Cardiac septum (tissue), 1 donor: ENCODE measurements at regions not wholly inside any gene's neighbourhood (a gene's known extent, or its start where the extent isn't known, plus 50 kb on each side); places are given as distances from the start of the nearest gene placed in this dataset.

ENCODE experiments used
- DNase-seq: peaks from one replicate; pipeline ENCODE4 v3.0.0-alpha.2; 2020; ENCODE audit warnings: low spot score
- intact Hi-C: fragments of 100-400 bp; cut with DNase I; formaldehyde crosslinking; loops from one replicate; pipeline ENCODE4 v1.14.0; 2022
- donor health status: DM: no; HTN: no; CAD: no.

DNA sequence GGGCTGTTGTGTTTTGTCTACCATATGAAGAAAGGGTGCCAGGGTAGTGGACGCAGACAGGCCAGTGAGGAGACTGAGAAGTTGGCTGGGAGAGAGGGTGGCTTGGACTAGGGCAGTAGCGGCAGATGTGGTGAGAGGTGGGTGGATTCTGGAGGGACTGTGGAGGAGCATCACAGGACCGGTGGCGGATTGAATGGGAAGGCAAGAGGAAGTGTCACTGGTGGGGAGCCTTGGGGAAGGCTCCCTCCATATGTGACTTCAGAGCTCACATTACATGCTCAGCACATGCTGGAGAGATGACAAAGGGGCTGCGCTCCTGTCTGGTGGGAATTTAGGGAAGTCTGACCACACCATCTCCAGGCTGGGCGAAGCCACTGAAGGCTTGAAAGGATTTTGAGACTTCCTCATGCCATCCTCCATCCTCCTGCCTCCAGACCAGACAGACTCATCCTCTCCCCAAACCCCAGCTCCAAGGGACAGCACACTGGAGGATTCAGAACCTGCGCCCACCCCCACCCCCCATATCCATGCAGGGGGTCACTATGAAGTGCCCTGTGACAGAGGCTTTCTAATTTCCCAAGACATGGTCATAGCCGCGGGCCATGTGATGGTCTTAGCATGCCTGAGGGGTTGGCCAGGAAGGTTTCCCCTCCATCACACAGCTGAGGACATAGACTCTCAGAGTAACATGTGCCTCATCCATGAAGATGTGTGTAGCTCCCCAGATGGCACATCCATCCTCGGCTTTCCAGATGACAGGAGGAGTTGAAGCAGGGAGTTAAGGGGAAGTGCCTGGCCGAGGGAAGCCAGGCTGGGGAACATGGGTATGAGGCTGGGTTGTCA, 138.8 kb upstream of the WNT4 start:
- no peak for DNase-seq
- intact Hi-C loops, result no loop called here

- intact Hi-C loops, result no loop called here
- no peak for DNase-seq
Measured at GRCh38 chr1:22282364-22282995, 139.6 kb upstream of the WNT4 start.

GRCh38 chr1:22283596-22283995, 140.7 kb upstream of the WNT4 start:
- no peak for DNase-seq
- intact Hi-C loops, result no loop called here

GRCh38 chr1:22284236-22284635, 141.3 kb upstream of the WNT4 start:
- no peak for DNase-seq
- intact Hi-C loops, result no loop called here

DNA sequence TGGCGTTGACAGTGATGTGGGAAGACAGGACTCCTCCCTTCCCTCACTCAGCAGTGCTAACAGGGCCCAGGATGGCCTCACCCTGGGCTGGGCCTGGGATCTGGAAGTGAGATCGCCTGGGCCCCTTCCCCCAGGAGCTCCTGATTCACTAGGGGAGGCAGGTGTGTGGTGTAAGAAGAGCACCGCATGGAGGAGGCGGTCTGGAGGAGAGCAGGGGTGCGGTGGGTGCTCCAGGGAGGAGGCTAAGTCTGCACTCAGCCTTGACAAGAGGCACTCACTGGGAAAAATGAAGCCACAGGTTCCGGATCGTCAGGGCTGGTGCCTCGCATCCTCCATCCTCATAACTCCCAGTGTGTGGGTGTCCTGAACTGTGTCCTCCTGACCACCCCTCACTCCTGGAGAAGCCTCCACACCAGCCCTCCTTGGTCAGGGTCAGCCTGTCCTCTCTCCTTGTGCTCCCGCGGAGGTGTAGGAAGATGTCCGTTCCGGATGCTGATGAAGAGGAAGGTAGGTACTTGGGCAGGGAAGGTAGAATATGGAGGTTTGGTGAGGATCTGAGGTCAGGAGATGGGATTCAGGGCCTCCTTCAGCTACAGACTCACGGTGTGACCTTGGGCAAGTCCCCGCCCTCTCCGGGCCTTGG, 142.1 kb upstream of the WNT4 start:
- no peak for DNase-seq
- intact Hi-C loops, result no loop called here

DNA sequence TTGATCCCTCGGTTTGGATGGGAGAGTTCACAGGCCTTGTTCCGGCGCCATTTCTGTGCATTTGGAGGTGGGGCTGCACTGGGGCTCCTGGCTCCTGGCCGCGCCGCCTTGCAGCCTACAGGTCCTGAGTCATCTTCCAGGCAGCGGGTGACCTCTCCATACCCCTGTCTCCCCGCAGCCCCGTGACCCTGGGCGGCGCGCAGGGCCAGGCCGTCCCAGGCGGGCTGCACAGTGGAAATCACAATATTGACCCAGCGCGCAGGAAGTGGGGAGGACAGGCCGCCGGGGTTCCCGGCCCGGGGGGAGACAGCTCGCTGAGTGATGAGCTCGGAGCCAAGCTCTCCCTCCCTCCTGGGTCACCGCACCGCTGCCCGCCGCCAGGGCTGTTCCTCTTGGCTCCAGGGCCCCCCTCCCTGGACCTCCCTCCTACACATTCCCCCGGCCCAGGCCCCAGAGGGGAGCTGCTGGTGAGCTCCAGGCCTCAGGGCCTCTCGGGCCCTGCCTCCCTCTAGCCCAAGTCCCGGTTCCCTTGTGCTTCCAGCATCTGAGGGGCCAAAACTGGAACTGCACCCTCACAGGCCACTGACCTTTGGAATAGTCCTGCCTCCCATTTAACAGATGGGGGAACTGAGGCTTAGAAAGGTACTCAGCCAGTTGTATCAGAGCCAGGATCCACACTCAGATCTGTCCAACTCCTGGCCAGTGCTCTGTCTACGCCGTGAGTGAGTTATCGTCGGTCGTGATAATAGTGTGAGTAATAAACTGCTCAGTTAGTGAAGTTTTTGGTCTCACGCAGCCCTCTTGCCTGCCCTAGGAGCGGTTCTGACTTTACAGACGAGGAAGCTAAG, 142.9 kb upstream of the WNT4 start:
- DNase-seq, result no peak
- intact Hi-C loops, result no loop called here

DNA sequence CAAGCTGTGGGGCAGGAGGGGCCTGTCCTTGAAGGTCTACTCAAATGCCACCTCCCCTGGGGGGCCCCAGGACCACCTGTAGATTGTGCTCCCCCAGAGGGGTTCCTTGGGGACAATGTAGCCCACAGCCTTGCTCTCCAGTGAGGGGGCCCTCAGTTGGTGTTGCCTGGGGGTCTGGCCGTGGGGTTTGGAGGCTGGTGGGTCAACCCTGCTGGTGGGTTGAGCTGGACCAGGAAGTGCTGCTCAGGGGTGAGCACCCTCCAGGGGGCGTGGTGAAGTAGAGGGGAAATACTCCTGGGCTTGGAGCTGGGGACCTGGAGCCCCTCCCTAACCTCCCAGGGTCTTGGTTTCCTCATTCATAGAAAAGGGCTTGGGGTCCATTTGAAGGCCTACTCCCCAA, 143.6 kb upstream of the WNT4 start:
- DNase-seq, result no peak
- intact Hi-C loops, result no loop called here

GRCh38 chr1:22287273-22287672, 144.4 kb upstream of the WNT4 start:
- DNase-seq, result no peak
- intact Hi-C loops, result no loop called here

DNA sequence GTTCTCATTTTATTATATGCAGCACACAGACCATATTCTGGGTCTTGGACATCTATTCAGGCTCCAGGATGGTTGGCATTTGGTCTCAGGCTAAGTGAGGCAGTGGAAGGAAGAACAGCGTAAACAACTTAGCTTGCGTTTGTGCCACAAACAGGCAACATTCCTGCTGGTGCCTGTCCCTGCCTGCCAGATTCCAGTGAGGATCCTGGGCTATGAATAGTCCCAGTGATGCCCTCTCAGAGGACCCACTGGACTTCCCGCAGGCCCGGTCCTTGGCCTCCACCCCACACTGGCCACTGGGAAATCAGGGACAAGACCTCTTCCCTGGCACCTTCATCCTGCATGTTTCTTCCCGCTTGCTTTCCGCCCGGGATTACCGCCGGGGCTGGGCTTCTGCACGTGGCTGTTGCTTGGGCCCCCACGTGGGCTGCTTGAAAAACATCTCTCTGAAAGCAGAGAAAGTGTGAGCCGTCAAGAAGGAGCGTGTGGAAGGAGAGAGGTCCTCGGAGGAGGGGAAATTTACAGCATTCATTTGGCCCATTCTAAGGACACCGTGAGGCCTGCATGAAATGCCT, 145.1 kb upstream of the WNT4 start:
- DNase-seq, result no peak
- intact Hi-C loops, result no loop called here

- no peak for DNase-seq
- intact Hi-C loops, result no loop called here
Measured at GRCh38 chr1:22288593-22289241, 145.8 kb upstream of the WNT4 start.

GRCh38 chr1:22289307-22289995, 146.6 kb upstream of the WNT4 start:
- no peak for DNase-seq
- intact Hi-C loops, result no loop called here

- intact Hi-C loops, result no loop called here
- no peak for DNase-seq
Measured at GRCh38 chr1:22290157-22290556, 147.3 kb upstream of the WNT4 start.

- intact Hi-C loops, result no loop called here
- DNase-seq, result no peak
Measured at GRCh38 chr1:22290611-22291010, 147.7 kb upstream of the WNT4 start.

- intact Hi-C loops, result no loop called here
Measured at GRCh38 chr1:22291057-22291456, 148.2 kb upstream of the WNT4 start.

GRCh38 chr1:22291494-22291893, 148.6 kb upstream of the WNT4 start:
- no peak for DNase-seq
- intact Hi-C loops, result no loop called here

More at GRCh38 chr1:22291057-22291456, 148.2 kb upstream of the WNT4 start:
- DNase-seq, result no peak

GRCh38 chr1:22292011-22292788, 149.3 kb upstream of the WNT4 start:
- intact Hi-C loops, result no loop called here

DNA sequence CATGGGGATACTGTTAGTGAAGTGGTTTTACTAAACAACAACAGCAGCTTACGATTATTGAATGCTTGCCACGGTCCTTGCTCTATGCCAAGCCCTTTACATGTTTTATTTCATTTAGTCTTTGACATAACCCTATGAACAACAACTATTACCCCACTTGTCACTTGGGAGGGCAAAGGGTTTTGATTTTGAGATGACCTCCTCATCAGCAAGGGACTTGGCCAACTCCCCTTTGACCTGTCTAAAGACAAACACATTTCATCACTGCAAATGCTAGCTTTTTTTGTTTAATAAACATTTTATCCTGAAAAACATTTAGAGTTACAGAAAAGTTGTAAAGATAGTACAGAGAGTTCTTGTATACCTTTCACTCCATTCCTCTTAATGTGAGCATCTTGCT, 152.5 kb upstream of the WNT4 start:
- intact Hi-C loops, result no loop called here
- DNase-seq, result no peak

More at GRCh38 chr1:22292011-22292788, 149.3 kb upstream of the WNT4 start:
- DNase-seq, result no peak

- intact Hi-C loops, result no loop called here
- DNase-seq, result no peak
Measured at GRCh38 chr1:22295856-22296255, 153.0 kb upstream of the WNT4 start.
